ENCODE measurements at regions not wholly inside any gene's neighbourhood (a gene's known extent, or its start where the extent isn't known, plus 50 kb on each side); places are given as distances from the start of the nearest gene placed in this dataset.

GRCh38 chr13:75946536-75947284, 310.6 kb downstream of the LMO7 start:
- Histone ChIP-seq H3K79me2 (ENCODE audit: insufficient read depth, low read length) (no peaks in the 10 kb centered on the region), H2AK5ac (ENCODE audit: insufficient read length, low read length) (no peak overlapping the region), H3K4ac (ENCODE audit: low read depth, low read length) (no peak overlapping the region), H3K27me3 (ENCODE audit: insufficient read depth, low read length) (no peaks in the 10 kb centered on the region), H3T11ph (ENCODE audit: low read length) (no peak overlapping the region), H4K20me1 (ENCODE audit: control insufficient read depth, insufficient read depth, insufficient read length) (no peaks in the 10 kb centered on the region), H2BK20ac (ENCODE audit: low read depth, low read length, poor library complexity, severe bottlenecking) (no peak overlapping the region), H3K4me2 (ENCODE audit: insufficient read depth, insufficient read length, low read length) (no peak overlapping the region), H3K56ac (ENCODE audit: insufficient read length, low read depth, low read length) (no peak overlapping the region), H3K23ac (ENCODE audit: insufficient read length, low read depth, low read length) (no peak overlapping the region), H3K23me2 (ENCODE audit: insufficient read length, low read depth, low read length, poor library complexity, severe bottlenecking) (no peaks in the 10 kb centered on the region), H3K9me3 (ENCODE audit: control insufficient read depth, low read depth, low read length) (no peaks in the 10 kb centered on the region), H2BK12ac (ENCODE audit: insufficient read length, low read depth, low read length) (no peak overlapping the region), H3K4me1 (ENCODE audit: insufficient read depth, low read length) (no peaks in the 10 kb centered on the region), H4K5ac (ENCODE audit: insufficient read length, low read depth, low read length) (no peak overlapping the region), H2BK15ac (ENCODE audit: low read depth, low read length) (no peak overlapping the region), H2BK5ac (ENCODE audit: insufficient read length, low read length) (no peak overlapping the region), H3K79me1 (ENCODE audit: insufficient read depth, low read depth, low read length, poor library complexity, severe bottlenecking) (no peaks in the 10 kb centered on the region), H3K18ac (ENCODE audit: insufficient read length, low read depth, low read length) (no peak overlapping the region), H2AFZ (ENCODE audit: low read length) (no peak overlapping the region), H3K27ac (ENCODE audit: insufficient read length, low read depth, low read length) (no peak overlapping the region), H4K8ac (replicated peaks; ENCODE audit: insufficient read length, low read depth, low read length) (no peak overlapping the region), H3K14ac (ENCODE audit: insufficient read depth, low read length) (no peak overlapping the region), H2BK120ac (ENCODE audit: low read depth, low read length, poor library complexity, severe bottlenecking) (no peak overlapping the region), H4K91ac (ENCODE audit: insufficient read length, low read depth, low read length) (no peak overlapping the region), H3K9ac (ENCODE audit: extremely low read depth, insufficient read length, low read length) (no peak overlapping the region)
- WGBS (ENCODE audit: extremely low coverage, insufficient read length, low lambda C conversion rate) = no CpG with 5 or more reads among the region's 4 CpGs
- Mint-ChIP-seq H3K27me3 (ENCODE audit: low read depth) (no peaks in the 10 kb centered on the region), H3K4me3 (no peak overlapping the region), H3K4me1 (no peaks in the 10 kb centered on the region), H3K27ac (no peak overlapping the region), H3K9me3 (no peaks in the 10 kb centered on the region), H3K36me3 (ENCODE audit: insufficient read depth in 1 of 3, low read depth in 3 of 3) (no peaks in the 10 kb centered on the region; a peak in 1 of 7 replicates)
- no peak for TF ChIP-seq CTCF (conservative IDR thresholded peaks at IDR 0.05)
- DNase-seq = no peak
